ENCODE measurements at regions not wholly inside any gene's neighbourhood (a gene's known extent, or its start where the extent isn't known, plus 50 kb on each side); places are given as distances from the start of the nearest gene placed in this dataset.

DNA sequence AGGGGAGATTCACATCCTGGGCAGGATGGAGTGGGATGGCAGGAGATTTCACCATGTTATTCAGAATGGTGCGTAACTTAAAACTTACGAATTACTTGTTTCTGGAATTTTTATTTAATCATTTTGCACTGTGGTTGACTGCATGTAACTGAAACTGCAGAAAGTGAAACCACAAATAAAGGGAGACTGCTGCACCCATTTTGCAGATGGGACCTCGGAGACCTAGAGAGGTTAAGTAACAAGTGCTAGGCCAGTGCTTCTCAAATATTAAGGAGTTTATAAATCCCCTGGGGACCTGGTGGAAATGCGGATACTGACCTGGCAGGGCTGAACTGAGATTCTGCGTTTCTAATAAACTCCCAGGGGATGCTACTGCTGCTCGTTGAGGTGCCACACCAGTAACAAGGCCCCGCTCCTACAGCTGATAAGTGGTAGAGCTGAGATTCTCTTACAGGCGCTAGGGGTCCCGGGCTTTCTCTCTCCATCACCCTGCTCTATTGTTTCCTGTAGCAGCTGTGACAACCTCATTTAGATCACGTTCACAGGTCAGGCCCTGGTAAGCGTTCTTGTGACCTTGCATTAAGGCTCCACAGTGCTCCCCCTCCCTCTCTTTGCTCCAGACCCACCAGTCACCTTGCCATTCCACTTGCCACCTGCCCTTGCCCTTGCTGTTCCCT is 167.1 kb upstream of the CDH13 start:
- TF ChIP-seq, protein P1, sequence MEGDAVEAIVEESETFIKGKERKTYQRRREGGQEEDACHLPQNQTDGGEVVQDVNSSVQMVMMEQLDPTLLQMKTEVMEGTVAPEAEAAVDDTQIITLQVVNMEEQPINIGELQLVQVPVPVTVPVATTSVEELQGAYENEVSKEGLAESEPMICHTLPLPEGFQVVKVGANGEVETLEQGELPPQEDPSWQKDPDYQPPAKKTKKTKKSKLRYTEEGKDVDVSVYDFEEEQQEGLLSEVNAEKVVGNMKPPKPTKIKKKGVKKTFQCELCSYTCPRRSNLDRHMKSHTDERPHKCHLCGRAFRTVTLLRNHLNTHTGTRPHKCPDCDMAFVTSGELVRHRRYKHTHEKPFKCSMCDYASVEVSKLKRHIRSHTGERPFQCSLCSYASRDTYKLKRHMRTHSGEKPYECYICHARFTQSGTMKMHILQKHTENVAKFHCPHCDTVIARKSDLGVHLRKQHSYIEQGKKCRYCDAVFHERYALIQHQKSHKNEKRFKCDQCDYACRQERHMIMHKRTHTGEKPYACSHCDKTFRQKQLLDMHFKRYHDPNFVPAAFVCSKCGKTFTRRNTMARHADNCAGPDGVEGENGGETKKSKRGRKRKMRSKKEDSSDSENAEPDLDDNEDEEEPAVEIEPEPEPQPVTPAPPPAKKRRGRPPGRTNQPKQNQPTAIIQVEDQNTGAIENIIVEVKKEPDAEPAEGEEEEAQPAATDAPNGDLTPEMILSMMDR (IDR thresholded peaks at IDR 0.05), result no peak
- TF ChIP-seq POLR2A (IDR thresholded peaks at IDR 0.05), result no peak
